Anterior cingulate cortex (tissue), 58 donors: ENCODE measurements at regions not wholly inside any gene's neighbourhood (a gene's known extent, or its start where the extent isn't known, plus 50 kb on each side); places are given as distances from the start of the nearest gene placed in this dataset.
"Not testable (repeated sequence)": the region's sequence is repeated elsewhere in the genome, so short reads cannot be mapped to it uniquely, and the experiment has no call there.

ENCODE experiments used
- DNase-seq, 58 donors: peaks; one replicate each; lab custom pipeline; 2025; lab: John Stamatoyannopoulos, UW

DNA sequence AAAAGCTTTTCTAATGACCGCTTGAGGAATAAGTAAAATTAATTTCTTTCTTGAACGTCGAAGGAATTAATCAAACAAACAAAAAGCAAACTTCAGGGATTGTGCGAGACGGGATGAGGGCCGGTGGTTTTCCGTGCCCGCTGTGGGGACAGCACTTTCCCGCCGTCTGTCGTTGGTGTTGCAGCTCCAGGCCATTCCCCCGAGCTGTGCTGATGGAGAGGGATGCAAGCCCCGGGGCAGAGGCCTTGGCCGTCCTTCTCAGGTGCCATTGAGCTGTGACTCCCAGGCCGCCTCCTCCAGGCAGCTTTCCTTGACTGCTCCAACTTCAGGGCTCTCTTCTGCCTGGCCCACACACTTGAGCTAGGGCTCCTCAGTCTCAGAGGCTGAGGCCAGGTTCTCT is 109.0 kb upstream of the C14orf180 start:
- DNase-seq = no peak

DNA sequence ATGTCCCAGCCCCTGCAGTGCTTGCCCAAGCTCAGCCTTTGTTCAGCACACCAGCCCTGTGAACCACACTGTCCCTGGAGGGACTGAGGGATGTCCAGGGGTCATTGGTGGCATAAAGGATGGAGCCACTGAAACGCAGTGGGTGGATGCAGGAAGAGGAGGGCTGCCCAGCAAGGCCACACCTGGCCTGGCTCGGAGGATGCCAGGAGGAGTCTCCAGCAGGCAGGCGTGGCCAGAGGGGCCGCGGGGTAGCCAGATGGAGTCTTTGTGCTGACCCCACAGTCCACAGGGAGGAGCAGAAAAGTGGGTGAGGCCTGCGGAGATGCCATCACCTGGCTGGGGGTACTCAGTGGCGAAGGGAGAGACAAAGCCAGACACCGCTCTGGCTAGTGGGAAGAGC is 108.5 kb upstream of the C14orf180 start:
- DNase-seq = no peak

DNA sequence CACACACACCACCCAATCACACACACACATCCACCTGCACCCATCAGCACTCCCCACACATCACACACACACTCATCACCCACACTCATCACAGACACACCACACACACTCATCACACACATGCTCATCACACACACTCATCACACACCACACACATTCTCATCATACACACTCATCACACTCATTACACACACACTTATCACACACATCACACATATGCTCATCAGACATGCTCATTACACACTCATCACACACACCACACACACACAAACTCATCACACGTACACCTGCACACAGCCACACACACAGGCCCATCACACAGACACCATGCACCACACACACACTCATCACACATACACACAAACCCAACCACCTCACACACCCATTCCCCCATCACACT is 107.5 kb upstream of the C14orf180 start:
- no peak for DNase-seq

DNA sequence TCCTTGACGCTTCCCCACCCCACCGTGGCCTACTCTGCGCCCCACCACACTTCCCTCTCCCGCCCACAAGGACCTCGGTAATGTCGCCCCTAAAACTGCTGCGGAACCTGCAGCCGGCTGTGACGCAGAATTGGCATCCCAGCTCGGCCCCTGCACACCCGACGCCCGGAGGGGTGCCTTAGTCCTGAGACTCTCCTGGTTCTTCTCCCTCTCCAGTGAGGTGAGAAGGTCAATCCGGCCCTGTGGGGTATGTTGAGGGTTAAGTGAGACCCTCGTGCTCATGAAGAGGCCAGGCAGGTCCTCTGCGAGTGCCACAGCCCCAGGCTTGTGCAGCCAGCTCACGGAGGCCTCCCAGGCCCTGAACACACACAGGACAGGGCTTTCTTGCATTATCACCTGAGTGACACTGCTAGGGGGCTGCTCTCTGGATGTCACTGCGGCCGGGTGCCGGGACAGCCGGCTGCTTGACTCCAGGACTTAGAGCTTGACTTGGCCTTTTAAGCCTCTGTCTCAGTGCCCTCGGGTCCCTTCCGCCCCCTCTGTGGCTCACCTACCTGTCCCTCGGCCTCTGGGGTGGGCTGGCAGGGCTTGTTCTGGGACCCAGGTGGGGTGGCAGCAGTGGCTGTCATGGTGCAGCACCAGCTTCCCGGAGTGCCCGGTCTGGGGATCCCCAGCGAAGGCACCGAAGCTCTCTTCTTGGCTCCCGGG is 106.9 kb upstream of the C14orf180 start:
- no peak for DNase-seq

DNA sequence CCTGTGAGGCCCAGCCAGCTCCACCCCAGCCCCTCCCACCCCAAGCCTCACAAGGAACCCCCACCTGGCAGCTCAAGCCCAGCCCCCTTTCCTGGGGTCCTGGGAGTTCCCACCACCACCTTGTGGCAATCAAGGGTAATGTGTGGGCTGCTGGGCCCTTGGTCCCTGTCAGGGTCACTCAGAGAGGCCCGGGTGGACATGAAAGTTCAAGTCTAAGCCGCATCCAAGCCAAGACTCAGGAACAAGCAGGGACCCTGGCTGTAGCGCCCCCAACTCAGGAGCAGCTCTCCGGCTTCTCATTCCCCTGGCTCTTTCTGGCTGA is 106.4 kb upstream of the C14orf180 start:
- no peak for DNase-seq

DNA sequence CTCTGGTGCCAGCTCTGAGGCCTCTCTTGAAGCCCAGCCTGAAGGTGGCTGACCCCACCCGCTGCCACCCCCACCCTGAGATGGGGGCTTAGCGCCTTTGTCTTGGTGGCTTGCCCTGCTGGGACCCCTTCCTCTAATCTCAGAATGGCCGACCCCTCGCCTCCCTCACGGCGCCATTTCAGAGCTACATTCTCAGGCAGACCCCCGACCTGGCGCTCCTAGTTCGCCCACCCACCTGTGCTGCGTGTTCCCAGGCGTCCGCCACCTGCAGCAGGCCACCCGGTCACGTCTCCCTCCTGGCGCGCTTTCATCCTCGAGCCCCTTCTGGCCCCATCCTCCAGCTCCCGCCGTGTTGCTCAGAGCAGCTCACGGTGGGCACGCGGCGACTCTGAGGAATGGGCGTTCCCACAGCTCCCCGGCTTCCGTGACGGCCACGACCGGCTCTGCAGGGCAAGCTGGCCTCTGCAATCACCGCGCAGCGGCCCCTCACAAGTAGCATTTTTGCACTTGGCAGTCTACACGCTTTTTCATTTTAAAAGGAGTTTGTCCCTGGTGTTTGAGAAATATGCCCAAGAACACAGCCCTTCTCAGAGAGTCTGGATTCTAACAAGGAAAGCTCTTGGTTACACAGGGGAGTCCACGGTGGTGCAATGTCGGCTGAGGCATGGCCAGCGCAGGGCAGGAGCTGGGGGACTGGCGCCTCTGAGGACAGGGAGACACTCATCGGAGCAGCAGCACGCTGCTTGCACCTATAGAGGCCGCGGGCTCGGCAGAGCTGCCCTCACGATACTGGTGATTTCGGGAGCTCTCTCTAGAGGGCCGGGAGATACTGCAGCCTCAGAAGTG is 105.7 kb upstream of the C14orf180 start:
- no peak for DNase-seq

DNA sequence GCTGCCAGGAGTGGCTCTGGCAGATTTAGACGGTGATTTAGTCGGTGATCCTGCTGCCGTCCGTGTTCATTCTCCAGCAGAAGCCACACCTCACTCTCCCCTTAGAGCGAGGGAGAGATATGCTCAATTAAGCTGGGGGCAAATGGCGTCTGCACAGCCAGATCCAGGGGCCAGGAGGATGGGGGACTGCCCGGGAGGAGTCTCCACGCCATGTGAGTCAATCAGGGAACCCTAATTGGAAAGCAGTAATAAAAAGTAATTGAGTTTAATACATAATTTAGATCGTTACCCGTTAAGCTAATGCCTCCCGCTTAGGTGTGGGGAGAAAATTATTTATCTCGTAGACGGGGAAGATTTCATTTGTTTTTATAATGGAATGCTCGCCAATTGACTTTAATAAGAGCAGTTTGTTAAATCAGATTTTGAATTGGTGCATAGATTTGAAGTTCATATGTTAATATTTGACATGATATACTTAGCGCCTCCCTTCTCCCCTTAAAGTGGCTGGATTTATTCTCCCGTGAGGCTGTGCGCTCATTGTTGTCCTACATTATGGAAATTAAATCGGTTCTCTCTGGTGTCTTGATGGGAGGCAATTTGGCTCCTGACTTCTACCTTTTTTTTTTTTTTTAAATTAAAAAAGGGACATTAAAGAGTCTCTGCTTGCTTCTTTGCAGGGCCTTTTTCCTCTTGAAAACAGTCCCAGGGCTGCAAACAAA is 104.9 kb upstream of the C14orf180 start:
- DNase-seq = no peak

DNA sequence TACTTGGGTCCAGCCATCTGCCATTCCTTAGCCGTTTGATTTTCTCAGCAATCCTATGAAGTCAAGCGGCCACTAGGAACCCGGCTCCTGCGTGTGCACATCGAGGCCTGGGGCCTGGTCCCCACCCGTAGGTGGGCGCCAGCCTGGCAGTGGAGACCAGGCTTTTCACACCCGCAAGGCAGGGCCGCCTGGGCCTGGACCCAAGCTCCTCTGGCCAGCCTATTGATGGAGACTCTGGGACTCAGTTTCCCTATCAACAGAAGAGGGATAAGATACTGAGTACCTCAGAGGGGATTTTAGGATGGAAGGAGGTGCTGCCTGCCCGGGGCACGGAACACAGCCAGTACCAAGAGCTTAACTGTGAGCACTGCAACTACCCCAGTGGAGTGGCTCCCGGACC is 104.3 kb upstream of the C14orf180 start:
- no peak for DNase-seq

DNA sequence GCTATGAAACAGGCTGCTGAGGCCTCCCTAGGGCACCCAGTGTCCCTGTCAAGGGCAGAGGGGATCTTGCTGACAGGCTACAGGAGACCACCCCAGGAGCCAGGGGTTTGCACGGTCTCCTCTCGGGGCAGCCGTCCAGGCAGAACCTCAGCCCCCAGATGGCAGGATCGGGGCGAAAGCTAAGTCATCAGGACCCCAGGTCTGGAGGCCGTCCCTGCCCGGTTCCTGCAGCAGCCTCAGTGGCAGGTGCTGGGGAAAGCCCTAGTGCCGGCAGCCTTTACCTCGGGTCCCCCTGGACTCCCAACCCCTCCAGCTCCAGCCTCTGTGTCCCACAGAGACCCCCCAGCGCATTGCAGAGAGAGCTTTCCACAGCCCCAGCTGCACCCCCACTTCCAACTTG is 103.8 kb upstream of the C14orf180 start:
- no peak for DNase-seq

DNA sequence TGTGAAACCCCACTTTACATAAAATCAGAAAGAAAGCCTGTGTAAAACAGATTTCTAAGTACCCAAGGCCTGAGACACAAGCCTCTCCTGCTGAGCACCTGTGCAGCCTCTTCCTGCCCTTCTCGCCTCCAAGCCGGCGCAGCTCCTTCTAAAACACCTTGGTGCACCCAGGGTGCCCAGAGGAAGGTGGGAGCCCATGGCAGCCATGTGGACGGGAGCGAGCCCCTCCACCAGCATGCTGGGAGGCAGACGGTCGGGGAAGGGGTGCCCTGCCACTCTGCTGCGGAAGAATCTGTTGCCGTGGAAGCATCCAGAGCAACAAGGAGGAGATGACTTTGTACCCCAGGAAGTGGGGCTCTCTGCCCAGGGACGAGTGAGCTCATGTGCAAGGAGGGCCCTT is 103.1 kb upstream of the C14orf180 start:
- no peak for DNase-seq

DNA sequence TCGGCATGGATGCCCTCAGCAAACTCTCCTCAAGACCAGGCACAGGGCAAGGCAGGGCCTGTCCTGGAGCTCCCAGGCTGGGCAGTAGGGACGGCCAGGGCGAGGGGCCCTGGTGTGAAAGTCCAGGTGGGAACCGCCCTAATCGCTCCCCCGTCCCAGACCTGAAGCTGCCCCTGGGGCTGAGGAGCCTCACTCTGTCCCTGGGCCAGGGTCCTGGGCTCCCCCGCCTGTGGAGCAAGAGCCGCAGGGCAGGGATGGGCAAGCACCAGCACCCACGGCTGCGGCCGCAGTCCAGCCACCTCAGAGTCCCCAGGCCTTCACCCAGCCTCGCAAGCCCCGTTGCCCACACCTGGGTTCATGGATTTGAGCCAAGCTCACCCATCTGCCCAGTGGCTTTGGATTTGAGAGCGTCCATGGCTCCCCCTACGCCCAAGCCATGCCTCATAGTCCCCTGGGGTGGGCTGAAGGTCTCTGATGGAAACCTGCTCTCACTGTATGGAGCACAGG is 102.4 kb upstream of the C14orf180 start:
- DNase-seq = no peak

DNA sequence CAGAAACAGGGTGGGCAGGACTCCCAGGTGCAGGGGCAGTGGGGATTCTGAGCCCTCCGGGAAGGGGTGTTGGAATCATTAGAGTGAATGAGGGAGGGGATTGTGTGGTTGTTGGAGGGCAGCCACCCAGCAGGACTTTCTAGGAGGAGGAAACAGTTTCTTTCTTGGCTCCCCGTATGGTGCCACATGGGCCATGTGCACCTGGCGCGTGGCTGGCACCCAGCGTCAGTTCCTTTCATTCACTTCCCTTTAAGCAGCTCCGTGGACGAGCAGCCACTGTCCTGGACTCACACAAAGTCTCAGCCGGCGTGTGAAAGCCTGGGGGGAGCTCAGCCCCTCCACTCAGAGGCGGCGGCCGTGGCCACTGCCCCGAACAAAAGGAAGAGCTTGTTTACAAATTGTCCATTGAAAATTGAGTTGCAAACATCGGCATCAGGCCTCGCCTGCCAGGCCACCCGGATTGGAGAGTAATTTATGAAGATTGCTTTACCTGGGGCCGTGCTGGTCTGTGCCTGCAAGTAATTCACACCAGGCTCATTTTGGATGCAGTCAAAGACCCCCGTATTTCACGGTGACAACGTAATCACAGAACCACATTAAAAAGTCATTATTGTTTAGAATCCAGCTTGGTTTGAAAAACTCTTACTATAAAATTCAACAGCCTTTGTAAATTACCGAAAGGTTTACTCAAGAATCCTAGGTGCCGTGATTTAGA is 101.7 kb upstream of the C14orf180 start:
- no peak for DNase-seq

DNA sequence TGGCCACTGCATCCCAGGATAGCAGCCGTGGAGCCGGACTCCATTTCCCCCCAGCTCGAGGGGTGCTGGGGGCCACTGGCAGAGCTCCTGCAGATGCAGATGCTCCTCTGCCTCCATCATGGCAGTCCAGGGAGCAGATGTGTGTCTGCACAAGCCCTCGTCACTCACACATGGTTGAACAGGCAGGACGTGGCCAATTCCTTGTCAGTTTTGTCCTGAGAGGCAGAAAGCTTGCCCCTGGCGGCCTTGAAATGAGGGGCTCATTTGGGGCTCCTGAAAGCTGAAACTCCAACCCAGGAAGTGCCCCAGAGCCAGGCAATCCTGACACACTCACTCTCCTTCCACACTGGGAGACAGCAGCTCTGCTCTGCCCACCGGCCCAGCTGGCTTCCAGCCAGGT is 100.9 kb upstream of the C14orf180 start:
- DNase-seq = no peak

DNA sequence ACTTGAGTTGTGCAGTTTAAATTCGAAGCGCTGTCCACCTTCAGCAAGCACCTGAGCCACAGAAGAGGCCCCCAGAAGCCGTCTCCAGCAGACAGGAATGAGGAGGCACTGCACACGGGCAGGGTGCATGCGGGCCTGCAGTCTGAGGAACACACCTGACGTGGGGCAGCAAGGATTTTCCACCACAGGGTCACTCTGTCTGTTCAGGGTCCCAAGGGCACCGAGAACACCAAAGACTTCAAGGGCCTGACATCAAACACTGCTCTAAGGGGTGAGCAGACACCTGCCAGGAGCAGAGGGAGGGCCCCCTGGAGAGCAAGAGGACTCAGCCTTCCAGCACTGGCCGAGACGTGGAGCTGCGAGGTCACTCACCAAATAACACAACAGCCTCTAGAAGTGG is 99.7 kb upstream of the C14orf180 start:
- no peak for DNase-seq

DNA sequence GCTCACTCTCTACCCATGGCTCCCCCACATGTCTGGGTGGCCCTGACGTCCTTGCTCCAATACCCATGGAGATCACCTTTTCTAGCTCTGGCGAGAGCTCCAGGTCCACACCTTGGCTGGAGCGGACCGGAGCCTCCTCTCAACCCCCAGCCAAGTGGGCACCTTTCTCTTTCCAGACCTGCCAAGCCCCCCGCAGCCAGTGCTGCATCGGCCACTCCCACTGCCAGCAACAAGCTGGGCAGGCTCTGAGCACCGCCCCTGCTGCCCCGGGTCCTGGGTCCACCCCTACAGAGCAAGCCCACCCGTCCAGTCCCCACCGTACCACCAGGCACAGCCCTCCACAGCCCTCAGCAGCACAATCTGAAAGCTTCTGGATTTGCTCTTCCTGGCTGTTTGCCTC is 98.2 kb upstream of the C14orf180 start:
- DNase-seq = no peak

DNA sequence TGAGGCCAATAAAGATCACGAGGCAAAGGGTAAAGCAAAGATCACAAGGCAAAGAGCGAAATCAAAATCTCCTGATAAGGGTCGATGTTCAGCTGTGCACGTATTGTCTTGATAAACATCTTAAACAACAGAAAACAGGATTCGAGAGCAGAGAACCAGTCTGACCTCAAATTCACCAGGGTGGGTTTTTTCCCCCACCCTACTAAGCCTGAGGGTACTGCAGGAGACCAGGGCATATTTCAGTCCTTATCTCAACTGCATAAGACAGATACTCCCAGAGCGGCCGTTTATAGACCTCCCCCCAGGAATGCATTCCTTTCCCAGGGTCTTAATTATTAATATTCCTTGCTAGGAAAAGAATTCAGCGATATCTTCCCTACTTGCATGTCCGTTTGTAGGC is 97.5 kb upstream of the C14orf180 start:
- not testable (repeated sequence) for DNase-seq

DNA sequence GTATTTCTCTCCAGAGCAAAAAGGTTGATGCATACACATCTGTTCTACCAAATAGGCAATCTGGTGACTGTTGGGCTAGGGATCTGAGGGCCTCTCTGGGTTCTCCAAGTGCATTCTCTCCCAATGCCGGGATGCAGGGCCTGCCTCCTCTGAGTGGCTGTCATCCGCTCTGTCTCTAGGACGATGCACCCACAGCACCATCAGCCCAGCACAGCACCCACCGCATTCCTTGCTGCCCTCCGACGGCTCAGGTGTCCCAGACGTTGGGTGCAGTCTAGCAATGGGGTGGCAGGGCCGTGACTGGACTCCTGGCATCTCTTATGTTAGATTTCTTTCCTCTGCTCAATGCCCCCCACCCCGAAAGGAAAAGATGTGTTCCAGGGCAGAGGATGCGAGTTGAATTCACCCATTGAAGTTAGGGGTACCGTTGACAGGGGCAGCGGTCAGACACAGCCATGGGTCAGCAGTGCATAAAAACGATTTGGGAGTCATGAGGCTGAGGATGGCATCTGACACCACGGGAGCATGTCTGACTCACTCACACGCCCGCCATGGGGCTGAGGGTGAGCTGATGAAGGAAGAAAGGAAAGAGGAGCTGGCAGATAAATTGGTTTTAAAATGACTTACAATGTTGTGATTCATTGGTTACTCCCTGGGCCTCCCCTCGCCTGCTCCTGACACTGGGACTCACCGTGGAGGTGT is 93.2 kb upstream of the C14orf180 start:
- no peak for DNase-seq

DNA sequence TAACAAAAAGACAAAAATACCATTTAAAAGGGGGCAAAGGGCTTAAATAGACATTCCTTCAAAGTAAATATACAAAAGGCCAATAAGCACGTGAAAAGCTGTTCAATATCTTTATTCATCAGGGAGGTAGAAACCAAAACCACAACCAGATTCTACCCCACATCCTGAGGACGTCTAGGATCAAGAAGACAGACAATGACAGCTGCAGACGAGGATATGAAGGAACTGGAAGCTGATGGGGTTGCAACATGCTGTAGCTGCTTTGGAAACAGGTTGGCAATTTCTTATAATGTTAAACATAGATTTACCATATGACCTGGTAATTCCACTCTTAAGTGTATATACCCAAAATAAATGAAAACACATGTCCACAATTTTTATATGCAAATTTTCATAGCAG is 85.1 kb upstream of the C14orf180 start:
- DNase-seq = no peak

DNA sequence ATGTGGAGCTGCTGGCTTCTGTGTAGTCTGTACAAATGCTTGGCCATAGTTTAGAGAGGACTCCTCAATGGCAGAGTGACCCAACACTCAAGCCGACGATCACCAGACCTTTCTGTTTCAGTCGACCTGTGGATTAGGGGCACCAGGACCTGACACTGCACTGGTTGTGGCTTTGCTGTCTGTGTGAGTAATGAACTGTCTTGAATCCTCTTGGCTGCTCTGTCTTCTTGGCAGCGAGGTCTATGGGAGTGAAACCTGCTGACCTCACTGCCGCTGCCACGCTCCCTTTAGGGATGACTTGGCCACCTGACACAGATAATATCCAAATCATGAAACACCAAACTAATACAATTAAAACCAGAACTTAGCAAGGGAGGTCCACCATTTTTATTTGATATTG is 83.5 kb upstream of the C14orf180 start:
- no peak for DNase-seq
